Activated CD4-positive, alpha-beta memory T cell treated with anti-CD3 and anti-CD28 coated beads for 36 hours (primary cell): ENCODE measurements at regions not wholly inside any gene's neighbourhood (a gene's known extent, or its start where the extent isn't known, plus 50 kb on each side); places are given as distances from the start of the nearest gene placed in this dataset.

Experiments
- CTCF ChIA-PET: fragments of 350-600 bp; sonication (Branson Sonifier 250); formaldehyde crosslinking; loops from one replicate; lab custom pipeline; 2021; ENCODE audit warnings: antibody characterized with exemption, inconsistent platforms; lab: Charles Lee
- POLR2A ChIA-PET: fragments of 350-600 bp; sonication (Branson Sonifier 250); formaldehyde crosslinking; loops from one replicate; lab custom pipeline; 2021; ENCODE audit warnings: antibody characterized with exemption; lab: Charles Lee
- DNase-seq: peaks from one replicate; pipeline ENCODE4 v3.0.0-alpha.2; 2020
- H3K27ac Mint-ChIP-seq: one replicate; pipeline ENCODE4 v1.8.0; 2021; ENCODE audit warnings: mixed read lengths
- H3K27me3 Mint-ChIP-seq: one replicate; pipeline ENCODE4 v1.8.0; 2021; ENCODE audit warnings: mixed read lengths
- H3K36me3 Mint-ChIP-seq: one replicate; pipeline ENCODE4 v1.8.0; 2021; ENCODE audit warnings: mixed read lengths
- H3K4me1 Mint-ChIP-seq: one replicate; pipeline ENCODE4 v1.8.0; 2021; ENCODE audit warnings: low read depth, mixed read lengths
- H3K4me3 Mint-ChIP-seq: one replicate; pipeline ENCODE4 v1.8.0; 2021; ENCODE audit warnings: mild to moderate bottlenecking, mixed read lengths
- H3K9me3 Mint-ChIP-seq: one replicate; pipeline ENCODE4 v1.8.0; 2021; ENCODE audit warnings: mixed read lengths
- intact Hi-C: fragments of 100-400 bp; cut with micrococcal nuclease; formaldehyde crosslinking; loops from one replicate; pipeline ENCODE4 v1.15.1; 2023

DNA sequence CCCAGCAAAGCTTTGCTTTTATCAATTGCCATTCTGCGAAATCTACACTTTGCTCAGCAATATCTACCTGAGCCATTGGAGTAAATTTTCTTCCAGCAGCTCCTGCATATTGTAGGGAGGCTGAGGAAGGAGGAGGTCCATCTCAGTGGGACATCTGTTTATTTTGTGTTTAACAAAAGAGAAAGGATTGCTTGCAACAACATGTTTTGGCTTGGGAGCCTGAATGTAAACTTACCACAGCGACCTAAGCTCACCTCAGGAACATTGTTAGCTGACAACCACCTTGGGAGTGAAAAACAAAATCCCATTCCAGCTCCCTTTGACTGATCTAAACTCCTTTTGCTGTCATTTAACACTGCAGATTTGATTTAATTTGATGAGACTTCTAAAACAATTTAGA lies 356.1 kb downstream of the SS18 start:
- ChIA-PET POLR2A (no interaction called here), CTCF (no interaction called here)
- Mint-ChIP-seq H3K36me3 (no peaks in the 10 kb centered on the region), H3K9me3 (peaks cover 5% of the 10 kb centered on the region), H3K27ac (no peak overlapping the region), H3K4me1 (no peaks in the 10 kb centered on the region), H3K27me3 (no peaks in the 10 kb centered on the region), H3K4me3 (no peak overlapping the region)
- no peak for DNase-seq
- intact Hi-C loops: no loop called here

- no peak overlapping the region for H3K4me3 Mint-ChIP-seq
- no peak for DNase-seq
- H3K9me3 Mint-ChIP-seq: peaks cover 5% of the 10 kb centered on the region
- H3K27ac Mint-ChIP-seq: no peak overlapping the region
- ChIA-PET POLR2A (no interaction called here), CTCF (no interaction called here)
- H3K36me3 Mint-ChIP-seq: no peaks in the 10 kb centered on the region
- intact Hi-C loops: no loop called here
- H3K4me1 Mint-ChIP-seq: no peaks in the 10 kb centered on the region
- no peaks in the 10 kb centered on the region for H3K27me3 Mint-ChIP-seq
These were observed 357.6 kb downstream of the SS18 start for GRCh38 chr18:25732862-25733261.

DNA sequence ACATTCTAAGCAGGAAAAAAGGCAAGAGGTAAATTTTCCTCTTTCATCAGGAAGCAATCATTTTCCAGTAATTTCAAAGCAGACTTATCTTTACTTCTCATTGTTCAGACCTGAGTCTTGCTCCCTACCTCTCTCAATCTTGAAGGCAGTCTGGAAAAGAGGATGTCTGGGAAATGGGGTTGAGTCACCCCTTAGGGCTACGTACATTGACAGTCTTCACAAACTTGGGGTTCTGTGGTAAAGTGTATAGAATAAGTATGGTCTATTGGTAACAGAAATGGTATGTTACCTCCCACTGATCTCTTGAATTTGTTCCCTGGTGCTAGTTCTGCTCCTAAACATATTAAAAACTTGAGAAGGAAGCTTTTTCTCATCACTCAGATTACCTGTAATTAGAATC lies 361.3 kb downstream of the SS18 start:
- Mint-ChIP-seq H3K36me3 (no peaks in the 10 kb centered on the region), H3K9me3 (peaks cover 5% of the 10 kb centered on the region), H3K27ac (no peak overlapping the region), H3K27me3 (no peaks in the 10 kb centered on the region), H3K4me1 (no peaks in the 10 kb centered on the region), H3K4me3 (no peak overlapping the region)
- intact Hi-C loops: no loop called here
- CTCF ChIA-PET: no interaction called here
- no peak for DNase-seq
- POLR2A ChIA-PET: no interaction called here

GRCh38 chr18:25727281-25727985 lies 363.0 kb downstream of the SS18 start:
- intact Hi-C loops: no loop called here
- peaks cover 10% of the 10 kb centered on the region for H3K9me3 Mint-ChIP-seq
- ChIA-PET POLR2A (no interaction called here), CTCF (no interaction called here)
- DNase-seq: no peak
- no peaks in the 10 kb centered on the region for H3K27me3 Mint-ChIP-seq
- H3K27ac Mint-ChIP-seq: no peak overlapping the region
- no peak overlapping the region for H3K4me3 Mint-ChIP-seq
- no peaks in the 10 kb centered on the region for H3K36me3 Mint-ChIP-seq
- no peaks in the 10 kb centered on the region for H3K4me1 Mint-ChIP-seq

DNA sequence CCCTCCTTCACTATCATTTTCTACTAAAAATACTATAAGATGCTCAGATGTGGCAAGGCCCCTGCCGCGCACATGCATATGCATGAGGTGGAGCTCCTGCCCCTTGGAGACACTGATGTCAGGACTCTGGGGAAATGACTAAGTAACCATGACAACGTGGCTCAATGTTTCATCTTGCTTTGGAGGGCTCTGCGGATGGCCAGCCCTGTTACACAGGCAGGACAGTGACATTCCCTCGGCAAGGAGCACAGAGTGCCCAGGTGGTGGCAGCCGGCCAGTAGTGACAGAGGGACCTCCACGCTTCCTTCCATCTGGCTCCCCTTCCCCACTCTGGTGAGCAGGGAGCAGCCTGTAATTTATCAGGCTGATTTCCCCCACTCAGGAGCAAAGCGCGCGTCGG lies 364.1 kb downstream of the SS18 start:
- no peak for DNase-seq
- Mint-ChIP-seq H3K27me3 (no peaks in the 10 kb centered on the region), H3K27ac (no peak overlapping the region), H3K4me3 (no peak overlapping the region), H3K9me3 (peaks cover 10% of the 10 kb centered on the region), H3K36me3 (no peaks in the 10 kb centered on the region), H3K4me1 (no peaks in the 10 kb centered on the region)
- ChIA-PET POLR2A (no interaction called here), CTCF (no interaction called here)
- intact Hi-C loops: no loop called here

GRCh38 chr18:25725501-25725900 lies 364.9 kb downstream of the SS18 start:
- H3K4me1 Mint-ChIP-seq: no peaks in the 10 kb centered on the region
- H3K27me3 Mint-ChIP-seq: no peaks in the 10 kb centered on the region
- peaks cover 13% of the 10 kb centered on the region for H3K9me3 Mint-ChIP-seq
- intact Hi-C loops: no loop called here
- no peaks in the 10 kb centered on the region for H3K36me3 Mint-ChIP-seq
- no peak overlapping the region for H3K4me3 Mint-ChIP-seq
- ChIA-PET CTCF (no interaction called here), POLR2A (no interaction called here)
- no peak for DNase-seq
- no peak overlapping the region for H3K27ac Mint-ChIP-seq

GRCh38 chr18:25724997-25725396 lies 365.4 kb downstream of the SS18 start:
- no peak overlapping the region for H3K27ac Mint-ChIP-seq
- no peaks in the 10 kb centered on the region for H3K4me1 Mint-ChIP-seq
- CTCF ChIA-PET: no interaction called here
- no peak overlapping the region for H3K4me3 Mint-ChIP-seq
- DNase-seq: no peak
- H3K9me3 Mint-ChIP-seq: peaks cover 10% of the 10 kb centered on the region
- POLR2A ChIA-PET: no interaction called here
- H3K27me3 Mint-ChIP-seq: no peaks in the 10 kb centered on the region
- intact Hi-C loops: no loop called here
- H3K36me3 Mint-ChIP-seq: no peaks in the 10 kb centered on the region

DNA sequence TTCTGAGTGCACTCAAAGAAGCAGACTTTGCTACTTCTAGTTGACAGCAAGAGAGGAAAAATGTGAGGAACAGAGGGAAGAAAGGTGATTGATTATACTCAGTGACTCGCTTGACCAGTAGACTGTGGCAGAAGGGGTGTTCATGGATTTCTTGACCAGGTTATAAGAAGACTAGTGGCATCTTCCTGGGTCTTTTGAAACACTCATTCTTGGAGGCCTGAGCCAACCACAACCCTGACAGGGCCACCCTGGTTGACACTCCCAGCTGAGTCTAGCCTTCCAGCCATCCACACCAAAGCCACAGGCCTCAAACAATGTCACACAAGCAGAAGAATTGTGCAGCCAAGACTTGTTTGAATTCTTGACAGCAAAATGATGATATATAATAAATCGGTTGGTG lies 366.3 kb downstream of the SS18 start:
- Mint-ChIP-seq H3K9me3 (peaks cover 10% of the 10 kb centered on the region), H3K4me1 (no peaks in the 10 kb centered on the region), H3K27me3 (no peaks in the 10 kb centered on the region), H3K4me3 (no peak overlapping the region), H3K36me3 (no peaks in the 10 kb centered on the region), H3K27ac (no peak overlapping the region)
- no peak for DNase-seq
- ChIA-PET POLR2A (no interaction called here), CTCF (no interaction called here)
- intact Hi-C loops: no loop called here

GRCh38 chr18:25713103-25713502 lies 361.1 kb upstream of the ZNF521 start:
- Mint-ChIP-seq H3K27me3 (peaks cover 4% of the 10 kb centered on the region), H3K9me3 (peaks cover 4% of the 10 kb centered on the region), H3K4me3 (no peak overlapping the region), H3K4me1 (no peaks in the 10 kb centered on the region), H3K27ac (no peak overlapping the region), H3K36me3 (no peaks in the 10 kb centered on the region)
- intact Hi-C loops: no loop called here
- DNase-seq: no peak
- CTCF ChIA-PET: no interaction called here
- POLR2A ChIA-PET: no interaction called here

DNA sequence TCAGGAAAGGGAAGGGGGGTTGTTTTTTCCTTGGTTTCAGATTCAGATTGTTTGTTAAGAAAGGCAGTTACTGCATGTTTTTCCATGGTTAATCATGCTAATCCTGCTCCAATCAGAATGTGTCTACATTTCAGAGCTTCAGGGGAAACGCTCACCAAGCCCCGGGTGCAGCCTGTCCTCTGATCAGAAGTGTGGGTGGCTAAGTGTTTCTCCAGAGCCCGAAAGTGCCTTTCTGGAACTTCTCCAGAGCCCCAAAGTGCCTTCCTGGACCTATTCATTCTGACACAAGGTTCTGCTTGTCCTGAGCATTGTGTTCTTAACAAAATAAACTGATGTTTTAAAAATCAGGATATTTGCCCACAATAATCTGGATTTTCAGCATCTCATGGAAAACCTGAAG lies 359.0 kb upstream of the ZNF521 start:
- POLR2A ChIA-PET: no interaction called here
- H3K9me3 Mint-ChIP-seq: no peaks in the 10 kb centered on the region
- CTCF ChIA-PET: no interaction called here

GRCh38 chr18:25705650-25706049 lies 353.7 kb upstream of the ZNF521 start:
- POLR2A ChIA-PET: no interaction called here
- CTCF ChIA-PET: no interaction called here
- no peaks in the 10 kb centered on the region for H3K27me3 Mint-ChIP-seq
- no peaks in the 10 kb centered on the region for H3K4me1 Mint-ChIP-seq
- no peak overlapping the region for H3K4me3 Mint-ChIP-seq
- no peak overlapping the region for H3K27ac Mint-ChIP-seq
- H3K9me3 Mint-ChIP-seq: no peaks in the 10 kb centered on the region
- intact Hi-C loops: no loop called here
- no peak for DNase-seq
- H3K36me3 Mint-ChIP-seq: no peaks in the 10 kb centered on the region

More for the DNA sequence above, 359.0 kb upstream of the ZNF521 start:
- Mint-ChIP-seq H3K36me3 (no peaks in the 10 kb centered on the region), H3K4me1 (no peaks in the 10 kb centered on the region), H3K4me3 (no peak overlapping the region), H3K27me3 (peaks cover 4% of the 10 kb centered on the region), H3K27ac (no peak overlapping the region)
- no peak for DNase-seq
- intact Hi-C loops: no loop called here

- no peak overlapping the region for H3K4me3 Mint-ChIP-seq
- H3K9me3 Mint-ChIP-seq: no peaks in the 10 kb centered on the region
- H3K36me3 Mint-ChIP-seq: no peaks in the 10 kb centered on the region
- H3K27me3 Mint-ChIP-seq: no peaks in the 10 kb centered on the region
- no peak for DNase-seq
- no peak overlapping the region for H3K27ac Mint-ChIP-seq
- ChIA-PET CTCF (no interaction called here), POLR2A (no interaction called here)
- intact Hi-C loops: no loop called here
- H3K4me1 Mint-ChIP-seq: no peaks in the 10 kb centered on the region
These were observed 352.5 kb upstream of the ZNF521 start for GRCh38 chr18:25704494-25704893.

GRCh38 chr18:25704071-25704470 lies 352.1 kb upstream of the ZNF521 start:
- Mint-ChIP-seq H3K4me1 (no peaks in the 10 kb centered on the region), H3K27me3 (no peaks in the 10 kb centered on the region), H3K36me3 (no peaks in the 10 kb centered on the region), H3K4me3 (no peak overlapping the region), H3K27ac (no peak overlapping the region), H3K9me3 (no peaks in the 10 kb centered on the region)
- CTCF ChIA-PET: no interaction called here
- intact Hi-C loops: no loop called here
- POLR2A ChIA-PET: no interaction called here
- no peak for DNase-seq
